ENCODE measurements at regions not wholly inside any gene's neighbourhood (a gene's known extent, or its start where the extent isn't known, plus 50 kb on each side); places are given as distances from the start of the nearest gene placed in this dataset.

GRCh38 chr14:49220492-49220891 is 365.7 kb downstream of the RPS29 start:
- no peak overlapping the region for H3K23ac ChIP-seq (ENCODE audit: insufficient read length, low read depth, low read length)
- H3K4me1 ChIP-seq (ENCODE audit: insufficient read depth, low read length), result no peaks in the 10 kb centered on the region
- H3K27ac ChIP-seq (ENCODE audit: insufficient read length, low read depth, low read length), result no peak overlapping the region
- no peaks in the 10 kb centered on the region for H3K79me2 ChIP-seq (ENCODE audit: insufficient read depth, low read length)
- no peak overlapping the region for H3K4me2 ChIP-seq (ENCODE audit: insufficient read depth, insufficient read length, low read length)
- H4K5ac ChIP-seq (ENCODE audit: insufficient read length, low read depth, low read length), result no peak overlapping the region
- Mint-ChIP-seq H3K27ac (no peak overlapping the region), H3K27me3 (ENCODE audit: low read depth) (no peaks in the 10 kb centered on the region; the same call in 1 of the 2 replicates), H3K9me3 (no peaks in the 10 kb centered on the region), H3K4me3 (no peak overlapping the region), H3K4me1 (no peaks in the 10 kb centered on the region), H3K36me3 (ENCODE audit: insufficient read depth in 1 of 3, low read depth in 3 of 3) (no peaks in the 10 kb centered on the region)
- H2BK5ac ChIP-seq (ENCODE audit: insufficient read length, low read length), result no peak overlapping the region
- no peak overlapping the region for H2BK20ac ChIP-seq (ENCODE audit: low read depth, low read length, poor library complexity, severe bottlenecking)
- H2AFZ ChIP-seq (ENCODE audit: low read length), result no peak overlapping the region
- no peak overlapping the region for H3K56ac ChIP-seq (ENCODE audit: insufficient read length, low read depth, low read length)
- no peak for TF ChIP-seq CTCF (conservative IDR thresholded peaks at IDR 0.05)
- no peak overlapping the region for H3K9ac ChIP-seq (ENCODE audit: extremely low read depth, insufficient read length, low read length)
- H3K14ac ChIP-seq (ENCODE audit: insufficient read depth, low read length), result no peak overlapping the region
- H2BK12ac ChIP-seq (ENCODE audit: insufficient read length, low read depth, low read length), result no peak overlapping the region
- H3K18ac ChIP-seq (ENCODE audit: insufficient read length, low read depth, low read length), result no peak overlapping the region
- no peak for DNase-seq
- no peaks in the 10 kb centered on the region for H3K79me1 ChIP-seq (ENCODE audit: insufficient read depth, low read depth, low read length, poor library complexity, severe bottlenecking)
- no peak overlapping the region for H4K8ac ChIP-seq (replicated peaks; ENCODE audit: insufficient read length, low read depth, low read length)
- no peak overlapping the region for H3T11ph ChIP-seq (ENCODE audit: low read length)
- no peaks in the 10 kb centered on the region for H3K23me2 ChIP-seq (ENCODE audit: insufficient read length, low read depth, low read length, poor library complexity, severe bottlenecking)
- H2AK5ac ChIP-seq (ENCODE audit: insufficient read length, low read length), result no peak overlapping the region
- H2BK15ac ChIP-seq (ENCODE audit: low read depth, low read length), result no peak overlapping the region
- H3K27me3 ChIP-seq (ENCODE audit: insufficient read depth, low read length), result no peaks in the 10 kb centered on the region
- H4K91ac ChIP-seq (ENCODE audit: insufficient read length, low read depth, low read length), result no peak overlapping the region
- H2BK120ac ChIP-seq (ENCODE audit: low read depth, low read length, poor library complexity, severe bottlenecking), result no peak overlapping the region
- WGBS (ENCODE audit: extremely low coverage, insufficient read length, low lambda C conversion rate), result no CpG with 5 or more reads among the region's 3 CpGs
- H4K20me1 ChIP-seq (ENCODE audit: control insufficient read depth, insufficient read depth, insufficient read length), result no peaks in the 10 kb centered on the region
- no peaks in the 10 kb centered on the region for H3K9me3 ChIP-seq (ENCODE audit: control insufficient read depth, low read depth, low read length)
- H3K4ac ChIP-seq (ENCODE audit: low read depth, low read length), result no peak overlapping the region

Measured in H9 (cell line).